Gastroesophageal sphincter (tissue), 3 donors: ENCODE measurements at regions not wholly inside any gene's neighbourhood (a gene's known extent, or its start where the extent isn't known, plus 50 kb on each side); places are given as distances from the start of the nearest gene placed in this dataset.

Source experiments
- CTCF ChIP-seq, 4 experiments: fragments of 200-600 bp in 2 of 4; fragments of 450-650 bp in 2 of 4; sonication (generic) in 1 of 4; IDR thresholded peaks; one replicate each; pipeline ENCODE4 v1.5.1; 2017 to 2019; ENCODE audit warnings: antibody characterized with exemption in 4 of 4, mild to moderate bottlenecking in 2 of 4, moderate library complexity in 2 of 4
- POLR2A ChIP-seq, 2 donors: fragments of 450-650 bp; IDR thresholded peaks; one replicate each; pipeline ENCODE4 v1.6.1; 2017; ENCODE audit warnings: antibody characterized with exemption in 2 of 2, mild to moderate bottlenecking in 2 of 2, moderate library complexity in 1 of 2
- POLR2AphosphoS5 ChIP-seq: sonication (generic); formaldehyde crosslinking; IDR thresholded peaks from one replicate; pipeline ENCODE4 v1.6.1; 2017; ENCODE audit warnings: antibody characterized with exemption

GRCh38 chr1:56099766-56100265 lies 479.5 kb downstream of the PLPP3 start:
- TF ChIP-seq CTCF (IDR thresholded peaks at IDR 0.05) (no peak), POLR2A (IDR thresholded peaks at IDR 0.05) (no peak), POLR2AphosphoS5 (no peak)
